K562 (cell line): ENCODE measurements at regions not wholly inside any gene's neighbourhood (a gene's known extent, or its start where the extent isn't known, plus 50 kb on each side); places are given as distances from the start of the nearest gene placed in this dataset.

Experiments used
- ADNP ChIP-seq: fragments of 200-800 bp; sonication (Bioruptor generic); IDR thresholded peaks from 2 replicates; pipeline ENCODE4 v1.6.1; 2016; ENCODE audit warnings: missing genetic modification characterization, missing compliant biosample characterization
- BRD9 ChIP-seq: fragments of 450-650 bp; IDR thresholded peaks from 2 replicates; pipeline ENCODE4 v1.6.1; 2018; ENCODE audit warnings: low read depth; ENCODE audit not compliant: partially characterized antibody
- ETV5 ChIP-seq: sonication (generic); formaldehyde crosslinking; IDR thresholded peaks from 2 replicates; pipeline ENCODE4 v1.4.0; 2020; ENCODE audit warnings: low read depth, mild to moderate bottlenecking, missing genetic modification reagents
- GABPA ChIP-seq: fragments of 200-800 bp; sonication (Bioruptor generic); conservative IDR thresholded peaks from 2 replicates; pipeline ENCODE4 v1.6.1; 2016; ENCODE audit warnings: low read depth, missing genetic modification characterization, missing compliant biosample characterization
- HDAC6 ChIP-seq: IDR thresholded peaks from 2 replicates; pipeline ENCODE4 v1.6.1; 2012; ENCODE audit warnings: low read depth, mild to moderate bottlenecking, control low read depth, inconsistent platforms, low read length, moderate library complexity
- JUND ChIP-seq, 2 experiments: IDR thresholded peaks; 2 replicates in 1 of 2; 3 replicates in 1 of 2; pipeline ENCODE4 v1.6.1; 2011; ENCODE audit warnings: borderline replicate concordance in 2 of 2, low read depth in 2 of 2, low read length in 2 of 2, improper control_type of control experiment in 1 of 2, missing biosample characterization in 1 of 2, missing genetic modification characterization in 1 of 2, missing genetic modification reagents in 1 of 2
- MBD2 ChIP-seq: sonication (generic); IDR thresholded peaks from 2 replicates; pipeline ENCODE4 v1.6.1; 2016; ENCODE audit warnings: low read depth, borderline replicate concordance
- MEIS2 ChIP-seq: fragments of 450-650 bp; IDR thresholded peaks from 2 replicates; pipeline ENCODE4 v1.6.1; 2014; ENCODE audit warnings: mild to moderate bottlenecking; ENCODE audit not compliant: partially characterized antibody
- NCOA1 ChIP-seq: fragments of 450-650 bp; IDR thresholded peaks from 2 replicates; pipeline ENCODE4 v1.6.1; 2016; ENCODE audit warnings: low read depth
- NFRKB ChIP-seq: fragments of 450-650 bp; IDR thresholded peaks from 2 replicates; pipeline ENCODE4 v1.6.1; 2016; ENCODE audit warnings: low read depth
- PBX2 ChIP-seq, 2 experiments: IDR thresholded peaks in 1 of 2; conservative IDR thresholded peaks in 1 of 2; 2 replicates each; pipeline ENCODE4 v1.6.1; 2016; ENCODE audit warnings: low read depth in 2 of 2, mild to moderate bottlenecking in 1 of 2, missing compliant biosample characterization in 1 of 2, missing genetic modification characterization in 1 of 2, moderate library complexity in 1 of 2
- RBM17 ChIP-seq: fragments of 200-400 bp; formaldehyde crosslinking; IDR thresholded peaks from 2 replicates; pipeline ENCODE4 v1.6.1; 2017; ENCODE audit warnings: low read depth, mild to moderate bottlenecking, low read length, borderline replicate concordance
- RBM22 ChIP-seq: fragments of 200-400 bp; formaldehyde crosslinking; IDR thresholded peaks from 2 replicates; pipeline ENCODE4 v1.6.1; 2018; ENCODE audit warnings: low read length, low read depth; ENCODE audit not compliant: poor library complexity, severe bottlenecking
- SMAD3 ChIP-seq: fragments of 450-650 bp; formaldehyde crosslinking; conservative IDR thresholded peaks from 2 replicates; pipeline ENCODE4 v1.4.0; 2020; ENCODE audit warnings: mild to moderate bottlenecking
- SRSF1 ChIP-seq: fragments of 200-400 bp; formaldehyde crosslinking; IDR thresholded peaks from 2 replicates; pipeline ENCODE4 v1.6.1; 2017; ENCODE audit warnings: mild to moderate bottlenecking, low read depth, low read length, moderate library complexity
- THAP7 ChIP-seq: fragments of 250-450 bp; sonication (Bioruptor Pico); IDR thresholded peaks from 2 replicates; pipeline ENCODE4 v1.5.0; 2021
- U2AF1 ChIP-seq: fragments of 200-400 bp; formaldehyde crosslinking; optimal IDR thresholded peaks from 2 replicates; pipeline ENCODE3; 2017; ENCODE audit warnings: mild to moderate bottlenecking, low read depth, low read length, moderate library complexity
- VEZF1 ChIP-seq: fragments of 200-800 bp; sonication (Bioruptor generic); IDR thresholded peaks from 2 replicates; pipeline ENCODE4 v1.6.1; 2017; ENCODE audit warnings: missing genetic modification characterization, missing compliant biosample characterization
- ZEB2 ChIP-seq: fragments of 450-650 bp; IDR thresholded peaks from 2 replicates; pipeline ENCODE4 v1.6.1; 2016
- ZNF133 ChIP-seq: fragments of 250-450 bp; sonication (Bioruptor Pico); IDR thresholded peaks from 2 replicates; pipeline ENCODE4 v1.4.0; 2020; ENCODE audit warnings: mild to moderate bottlenecking
- ZNF212 ChIP-seq: fragments of 450-650 bp; formaldehyde crosslinking; IDR thresholded peaks from 2 replicates; pipeline ENCODE4 v1.4.0; 2020; ENCODE audit warnings: mild to moderate bottlenecking
- ZNF398 ChIP-seq: fragments of 250-450 bp; sonication (Bioruptor Pico); IDR thresholded peaks from 2 replicates; pipeline ENCODE4 v1.8.0; 2021; ENCODE audit warnings: moderate library complexity, mild to moderate bottlenecking, inconsistent platforms
- ZNF696 ChIP-seq: fragments of 250-450 bp; sonication (Bioruptor Pico); conservative IDR thresholded peaks from 2 replicates; pipeline ENCODE4 v1.4.0; 2020; ENCODE audit warnings: mild to moderate bottlenecking, moderate library complexity

GRCh38 chr3:177338697-177339219, 141.5 kb upstream of the TBL1XR1 start (continued):
- TF ChIP-seq ADNP (tag) (no peak), RBM17 (no peak), NCOA1 (peak; percentile 72; the same call in 1 of the 2 replicates), SRSF1 (no peak), ZNF133 (no peak), RBM22 (no peak), JUND (IDR thresholded peaks at IDR 0.05; ENCODE audit: borderline replicate concordance, low read depth, low read length) (peak; percentile 71), JUND (tag; IDR thresholded peaks at IDR 0.05; ENCODE audit: borderline replicate concordance, low read depth, low read length) (no peak; the same call in 1 of the 3 replicates), NFRKB (no peak), BRD9 (peak; percentile 47), MBD2 (peak; percentile 55), ZNF398 (CRISPR knock-in tag) (no peak), HDAC6 (no peak), ZEB2 (peak; percentile 77), VEZF1 (peak; percentile 42), SMAD3 (CRISPR knock-in tag) (no peak), THAP7 (CRISPR knock-in tag) (no peak), ZNF212 (CRISPR knock-in tag) (no peak), MEIS2 (peak; percentile 41), ETV5 (CRISPR knock-in tag) (peak; percentile 88), ZNF696 (CRISPR knock-in tag) (no peak), U2AF1 (no peak), PBX2 (CRISPR knock-in tag; IDR thresholded peaks at IDR 0.05; ENCODE audit: low read depth) (no peak), PBX2 (tag; conservative IDR thresholded peaks at IDR 0.05; ENCODE audit: low read depth) (peak; percentile 48), GABPA (tag) (peak; percentile 27; the same call in 1 of the 2 replicates)
